Activated CD8-positive, alpha-beta T cell treated with anti-CD3 and anti-CD28 coated beads for 36 hours (primary cell): ENCODE measurements at regions not wholly inside any gene's neighbourhood (a gene's known extent, or its start where the extent isn't known, plus 50 kb on each side); places are given as distances from the start of the nearest gene placed in this dataset.

Experiments used
- ATAC-seq: fragments of 200-7000 bp; cut with Tn5 transposase; one replicate; pipeline ENCODE4 v1.10.0; 2021; ENCODE audit warnings: mild to moderate bottlenecking, moderate library complexity
- CTCF ChIA-PET: fragments of 350-600 bp; sonication (Branson Sonifier 250); formaldehyde crosslinking; loops from one replicate; lab custom pipeline; 2021; ENCODE audit warnings: antibody characterized with exemption; lab: Charles Lee
- POLR2A ChIA-PET: fragments of 350-600 bp; sonication (Branson Sonifier 250); formaldehyde crosslinking; loops from one replicate; lab custom pipeline; 2021; ENCODE audit warnings: antibody characterized with exemption; lab: Charles Lee
- DNase-seq: peaks from one replicate; pipeline ENCODE4 v3.0.0-alpha.2; 2020
- H3K27ac Mint-ChIP-seq: one replicate; pipeline ENCODE4 v1.8.0; 2021; ENCODE audit warnings: mild to moderate bottlenecking, mixed read lengths
- H3K27me3 Mint-ChIP-seq: one replicate; pipeline ENCODE4 v1.8.0; 2021; ENCODE audit warnings: mixed read lengths
- H3K36me3 Mint-ChIP-seq: one replicate; pipeline ENCODE4 v1.8.0; 2021; ENCODE audit warnings: low read depth, mixed read lengths
- H3K4me1 Mint-ChIP-seq: one replicate; pipeline ENCODE4 v1.8.0; 2021; ENCODE audit warnings: low read depth, mixed read lengths
- H3K4me3 Mint-ChIP-seq: one replicate; pipeline ENCODE4 v1.8.0; 2021; ENCODE audit warnings: mild to moderate bottlenecking, moderate library complexity, mixed read lengths
- H3K9me3 Mint-ChIP-seq: one replicate; pipeline ENCODE4 v1.8.0; 2021; ENCODE audit warnings: mixed read lengths
- intact Hi-C: fragments of 100-400 bp; cut with micrococcal nuclease; formaldehyde crosslinking; loops from one replicate; pipeline ENCODE4 v1.10.0; 2022
- TF ChIP-seq, protein P1 (sequence below): fragments of 200-600 bp; IDR thresholded peaks from one replicate; pipeline ENCODE4 v1.8.0; 2022; ENCODE audit warnings: antibody characterized with exemption, mild to moderate bottlenecking

DNA sequence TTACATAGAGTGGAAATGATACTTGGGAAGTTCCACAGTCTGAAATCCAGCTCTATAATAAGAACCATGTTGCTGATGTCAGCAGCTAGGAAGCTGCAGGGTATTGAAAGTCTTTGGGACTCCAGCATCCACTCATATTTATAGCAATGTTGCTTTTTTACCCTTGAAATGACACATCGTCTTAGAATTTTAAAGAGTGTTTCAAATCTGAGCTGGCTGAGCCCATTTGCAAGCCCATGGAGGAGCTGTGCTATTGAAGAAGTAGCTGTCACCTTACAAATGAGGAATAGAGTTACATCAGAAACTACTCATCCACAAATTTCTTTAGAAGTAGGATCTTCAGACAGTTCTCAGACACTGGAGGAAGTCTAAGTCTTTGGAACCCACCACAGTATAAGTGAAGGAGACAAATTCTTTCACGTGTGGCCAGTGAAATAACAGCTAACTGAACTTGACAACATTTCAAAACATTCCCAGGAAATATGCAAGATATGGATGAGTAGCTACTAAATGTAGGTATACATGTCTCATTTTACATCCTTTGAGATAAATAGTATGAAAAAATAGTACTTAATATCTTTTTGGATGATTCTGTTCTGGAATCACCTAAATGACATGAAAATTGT is 203.6 kb downstream of the ZNF365 start:
- TF ChIP-seq, protein P1, sequence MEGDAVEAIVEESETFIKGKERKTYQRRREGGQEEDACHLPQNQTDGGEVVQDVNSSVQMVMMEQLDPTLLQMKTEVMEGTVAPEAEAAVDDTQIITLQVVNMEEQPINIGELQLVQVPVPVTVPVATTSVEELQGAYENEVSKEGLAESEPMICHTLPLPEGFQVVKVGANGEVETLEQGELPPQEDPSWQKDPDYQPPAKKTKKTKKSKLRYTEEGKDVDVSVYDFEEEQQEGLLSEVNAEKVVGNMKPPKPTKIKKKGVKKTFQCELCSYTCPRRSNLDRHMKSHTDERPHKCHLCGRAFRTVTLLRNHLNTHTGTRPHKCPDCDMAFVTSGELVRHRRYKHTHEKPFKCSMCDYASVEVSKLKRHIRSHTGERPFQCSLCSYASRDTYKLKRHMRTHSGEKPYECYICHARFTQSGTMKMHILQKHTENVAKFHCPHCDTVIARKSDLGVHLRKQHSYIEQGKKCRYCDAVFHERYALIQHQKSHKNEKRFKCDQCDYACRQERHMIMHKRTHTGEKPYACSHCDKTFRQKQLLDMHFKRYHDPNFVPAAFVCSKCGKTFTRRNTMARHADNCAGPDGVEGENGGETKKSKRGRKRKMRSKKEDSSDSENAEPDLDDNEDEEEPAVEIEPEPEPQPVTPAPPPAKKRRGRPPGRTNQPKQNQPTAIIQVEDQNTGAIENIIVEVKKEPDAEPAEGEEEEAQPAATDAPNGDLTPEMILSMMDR = no peak
- no peaks in the 10 kb centered on the region for H3K4me1 Mint-ChIP-seq
- intact Hi-C loops = no loop called here
- ChIA-PET POLR2A (no interaction called here), CTCF (interaction anchor here (1.0 to 1.5 kb wide), 4 partner anchors 10 to 506 kb away, joined by 3 to 5 read pairs (median 4); no protein-coding TSS in a partner anchor)
- no peak overlapping the region for H3K27ac Mint-ChIP-seq
- H3K4me3 Mint-ChIP-seq = no peak overlapping the region
- DNase-seq = no peak
- no peaks in the 10 kb centered on the region for H3K36me3 Mint-ChIP-seq
- H3K9me3 Mint-ChIP-seq = no peaks in the 10 kb centered on the region
- no peak for ATAC-seq
- peaks cover 2% of the 10 kb centered on the region for H3K27me3 Mint-ChIP-seq

DNA sequence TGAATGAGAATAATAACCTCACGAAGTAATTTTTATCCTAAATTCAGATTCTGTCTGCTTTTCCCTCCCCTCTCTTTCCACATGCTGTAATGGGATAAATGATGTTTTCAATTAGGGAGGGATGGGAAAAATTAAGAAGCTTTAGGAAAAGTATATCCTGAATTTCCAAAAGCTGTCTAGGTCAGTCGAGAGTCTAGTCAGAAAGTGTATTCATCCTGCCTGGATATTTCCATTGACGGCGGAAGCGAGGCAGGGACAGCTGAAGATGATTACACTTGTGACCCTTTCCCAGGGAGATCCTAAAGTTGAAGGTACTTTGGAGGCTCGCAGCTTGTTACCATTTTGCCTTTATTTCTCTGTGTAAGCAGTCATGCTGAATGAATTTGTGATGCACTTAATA is 204.1 kb downstream of the ZNF365 start:
- ChIA-PET POLR2A (no interaction called here), CTCF (interaction anchor here (1.0 to 1.5 kb wide), 3 partner anchors 11 to 505 kb away, joined by 3 to 5 read pairs (median 4); no protein-coding TSS in a partner anchor)
- Mint-ChIP-seq H3K4me3 (no peak overlapping the region), H3K27me3 (peaks cover 2% of the 10 kb centered on the region), H3K9me3 (no peaks in the 10 kb centered on the region), H3K27ac (no peak overlapping the region), H3K4me1 (no peaks in the 10 kb centered on the region), H3K36me3 (no peaks in the 10 kb centered on the region)
- intact Hi-C loops = no loop called here
- TF ChIP-seq, protein P1 = no peak
- no peak for DNase-seq
- no peak for ATAC-seq

DNA sequence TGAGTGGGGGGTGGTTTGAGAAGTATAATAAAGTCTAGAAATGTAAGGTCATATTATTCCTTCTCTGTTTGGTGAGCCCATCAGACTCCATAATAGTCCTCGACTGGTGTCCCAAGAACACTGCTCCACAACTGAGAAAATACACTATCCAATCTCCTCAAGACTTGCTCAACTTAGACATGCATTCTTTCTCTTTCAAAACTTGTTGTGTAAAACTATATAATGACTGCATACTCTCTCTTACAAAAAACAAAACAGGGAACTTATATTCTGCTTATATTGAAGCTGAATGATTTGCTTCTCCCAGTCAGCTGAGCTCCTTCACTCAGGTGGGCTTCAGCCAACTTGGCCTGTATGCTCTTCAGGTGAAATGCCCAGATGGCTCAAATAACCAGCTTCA is 204.7 kb downstream of the ZNF365 start:
- no peak for DNase-seq
- Mint-ChIP-seq H3K27me3 (peaks cover 2% of the 10 kb centered on the region), H3K36me3 (no peaks in the 10 kb centered on the region), H3K9me3 (no peaks in the 10 kb centered on the region), H3K4me3 (no peak overlapping the region), H3K27ac (no peak overlapping the region), H3K4me1 (peaks cover 1% of the 10 kb centered on the region)
- no peak for ATAC-seq
- ChIA-PET POLR2A (no interaction called here), CTCF (interaction anchor here (1.5 kb wide), 1 partner anchor 505 kb away, joined by 4 read pairs; no protein-coding TSS in a partner anchor)
- intact Hi-C loops = no loop called here
- TF ChIP-seq, protein P1 = no peak

DNA sequence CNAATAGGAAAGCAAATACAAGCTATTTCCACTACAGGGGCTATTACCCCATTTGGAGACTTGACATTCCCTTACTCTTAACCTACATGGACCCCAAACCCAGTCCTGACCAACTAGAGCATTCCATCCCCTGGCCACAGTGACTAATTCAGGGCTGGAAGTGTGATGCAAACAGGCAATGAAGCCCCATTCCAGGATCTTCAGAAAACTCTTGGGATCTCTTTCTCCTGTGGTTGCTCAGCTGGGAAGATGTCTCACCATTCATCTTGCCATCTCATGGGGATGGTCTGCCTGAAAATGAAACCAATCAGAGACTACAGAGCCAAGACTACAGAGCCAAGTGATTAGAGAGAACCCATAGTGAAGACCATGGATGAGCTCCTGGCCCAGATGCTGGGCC is 206.2 kb downstream of the ZNF365 start:
- Mint-ChIP-seq H3K4me3 (no peak overlapping the region), H3K9me3 (no peaks in the 10 kb centered on the region), H3K4me1 (peaks cover 9% of the 10 kb centered on the region), H3K27me3 (no peaks in the 10 kb centered on the region), H3K27ac (no peak overlapping the region), H3K36me3 (no peaks in the 10 kb centered on the region)
- intact Hi-C loops = no loop called here
- DNase-seq (no peak), ATAC-seq (no peak)
- TF ChIP-seq, protein P1 = no peak
- CTCF ChIA-PET = interaction anchor here (0.6 to 2.1 kb wide), 2 partner anchors 13 to 239 kb away, joined by 3 to 5 read pairs; no protein-coding TSS in a partner anchor
- POLR2A ChIA-PET = interaction anchor here (0.6 to 1.0 kb wide), 2 partner anchors 54 to 263 kb away, joined by 3 read pairs; no protein-coding TSS in a partner anchor

DNA sequence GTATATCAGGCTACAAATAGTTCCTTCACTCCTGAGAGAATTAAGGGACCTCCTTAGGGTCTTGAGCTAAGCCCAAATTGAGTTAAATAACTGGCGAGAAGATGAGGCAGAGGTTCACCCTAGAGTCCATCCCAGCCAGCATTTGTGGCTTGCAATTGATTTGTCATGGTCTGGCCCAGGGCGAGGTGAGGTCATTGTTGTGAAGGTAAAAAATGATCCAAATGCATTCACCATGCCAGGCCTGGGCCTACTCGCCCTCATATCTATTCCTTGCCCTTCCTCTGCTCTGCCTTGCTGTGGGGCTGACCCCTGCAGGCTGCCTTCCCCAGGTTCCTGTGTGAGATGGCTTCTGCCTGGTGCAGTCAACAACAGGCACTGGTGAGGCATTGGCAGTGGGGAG is 207.2 kb downstream of the ZNF365 start:
- TF ChIP-seq, protein P1 = no peak
- Mint-ChIP-seq H3K27me3 (no peaks in the 10 kb centered on the region), H3K36me3 (no peaks in the 10 kb centered on the region), H3K9me3 (no peaks in the 10 kb centered on the region), H3K27ac (no peak overlapping the region), H3K4me1 (peaks cover 9% of the 10 kb centered on the region), H3K4me3 (no peak overlapping the region)
- ChIA-PET CTCF (interaction anchor here (1.5 to 2.1 kb wide), 2 partner anchors 12 to 88 kb away, joined by 3 to 5 read pairs; no protein-coding TSS in a partner anchor), POLR2A (no interaction called here)
- intact Hi-C loops = no loop called here
- ATAC-seq = no peak
- no peak for DNase-seq
